Activated T-helper 2 cell treated with anti-CD3 and anti-CD28 coated beads, Interferon-gamma antibody, Interleukin-2, Interleukin-4, amounts not matched to agents 10 μg/mL and 5 μg/mL and 100 μg/mL, durations not matched to agents 14 hours and 24 hours and 36 hours (primary cell): ENCODE measurements at regions not wholly inside any gene's neighbourhood (a gene's known extent, or its start where the extent isn't known, plus 50 kb on each side); places are given as distances from the start of the nearest gene placed in this dataset.
"Not testable (repeated sequence)": the region's sequence is repeated elsewhere in the genome, so short reads cannot be mapped to it uniquely, and the experiment has no call there.

Experiments used
- DNase-seq: peaks from one replicate; pipeline ENCODE4 v3.0.0; 2021; ENCODE audit warnings: low spot score
- H3K27ac Mint-ChIP-seq: one replicate; pipeline ENCODE4 v1.8.0; 2021; ENCODE audit warnings: mixed read lengths
- H3K27me3 Mint-ChIP-seq: one replicate; pipeline ENCODE4 v1.8.0; 2021; ENCODE audit warnings: low read depth, mixed read lengths
- H3K36me3 Mint-ChIP-seq: one replicate; pipeline ENCODE4 v1.8.0; 2021; ENCODE audit warnings: low read depth, mixed read lengths
- H3K4me1 Mint-ChIP-seq: one replicate; pipeline ENCODE4 v1.8.0; 2021; ENCODE audit warnings: low read depth, mixed read lengths
- H3K4me3 Mint-ChIP-seq: one replicate; pipeline ENCODE4 v1.8.0; 2021; ENCODE audit warnings: low read depth, mild to moderate bottlenecking, moderate library complexity, mixed read lengths
- H3K9me3 Mint-ChIP-seq: one replicate; pipeline ENCODE4 v1.8.0; 2021; ENCODE audit warnings: mixed read lengths
- intact Hi-C: fragments of 100-400 bp; cut with micrococcal nuclease; formaldehyde crosslinking; loops from one replicate; pipeline ENCODE4 v1.15.1; 2023

DNA sequence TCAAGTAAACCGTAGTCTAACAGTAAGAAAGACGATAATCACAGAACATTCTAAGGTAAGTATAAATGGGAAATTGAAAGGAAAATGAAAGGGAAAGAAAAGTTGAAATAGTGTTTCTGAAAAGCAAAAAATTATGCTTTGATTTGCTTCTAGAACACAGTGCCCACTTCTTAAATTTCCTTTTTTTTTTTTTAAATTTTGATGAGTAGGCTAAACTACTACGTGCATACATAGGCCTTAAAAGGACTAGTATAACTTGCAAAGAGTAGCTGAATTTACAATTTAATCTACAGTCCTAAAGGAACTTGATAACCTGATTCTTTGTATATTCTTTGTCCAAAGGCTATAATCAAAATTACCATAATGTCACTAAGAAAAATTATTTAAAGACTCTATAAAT lies 325.3 kb downstream of the PAX3 start:
- no peak for DNase-seq
- Mint-ChIP-seq H3K9me3 (no peaks in the 10 kb centered on the region), H3K27ac (no peak overlapping the region), H3K27me3 (no peaks in the 10 kb centered on the region), H3K4me1 (no peaks in the 10 kb centered on the region), H3K36me3 (no peaks in the 10 kb centered on the region), H3K4me3 (no peak overlapping the region)
- intact Hi-C loops, result no loop called here

- Mint-ChIP-seq H3K4me3 (no peak overlapping the region), H3K9me3 (no peaks in the 10 kb centered on the region), H3K27ac (no peak overlapping the region), H3K27me3 (no peaks in the 10 kb centered on the region), H3K4me1 (no peaks in the 10 kb centered on the region), H3K36me3 (no peaks in the 10 kb centered on the region)
- intact Hi-C loops, result no loop called here
- no peak for DNase-seq
Measured at GRCh38 chr2:221972813-221973478, 325.9 kb downstream of the PAX3 start.

GRCh38 chr2:221970389-221970788 lies 328.4 kb downstream of the PAX3 start:
- Mint-ChIP-seq H3K36me3 (no peaks in the 10 kb centered on the region), H3K4me1 (no peaks in the 10 kb centered on the region), H3K9me3 (no peaks in the 10 kb centered on the region), H3K27ac (no peak overlapping the region), H3K4me3 (no peak overlapping the region), H3K27me3 (no peaks in the 10 kb centered on the region)
- DNase-seq, result no peak
- intact Hi-C loops, result no loop called here

DNA sequence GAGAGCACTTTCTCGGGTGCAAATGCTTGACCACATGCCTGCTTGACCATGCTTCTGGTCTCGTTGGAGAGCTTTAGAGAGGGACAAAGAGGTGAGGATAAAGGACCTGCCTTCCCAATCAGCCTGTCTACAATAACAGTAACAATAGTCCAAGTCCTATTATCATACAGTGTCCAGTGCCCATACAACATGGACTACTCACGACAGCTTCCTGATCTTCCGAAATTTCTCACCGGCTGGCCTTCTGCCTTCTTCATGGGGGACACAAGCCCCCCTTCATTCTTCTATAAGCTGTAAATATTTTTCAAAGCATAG lies 329.0 kb downstream of the PAX3 start:
- no peak overlapping the region for H3K27ac Mint-ChIP-seq
- intact Hi-C loops, result loop anchor here (10.0 kb wide), 1 partner anchor 1285 kb away; no protein-coding TSS in a partner anchor
- no peaks in the 10 kb centered on the region for H3K9me3 Mint-ChIP-seq

DNA sequence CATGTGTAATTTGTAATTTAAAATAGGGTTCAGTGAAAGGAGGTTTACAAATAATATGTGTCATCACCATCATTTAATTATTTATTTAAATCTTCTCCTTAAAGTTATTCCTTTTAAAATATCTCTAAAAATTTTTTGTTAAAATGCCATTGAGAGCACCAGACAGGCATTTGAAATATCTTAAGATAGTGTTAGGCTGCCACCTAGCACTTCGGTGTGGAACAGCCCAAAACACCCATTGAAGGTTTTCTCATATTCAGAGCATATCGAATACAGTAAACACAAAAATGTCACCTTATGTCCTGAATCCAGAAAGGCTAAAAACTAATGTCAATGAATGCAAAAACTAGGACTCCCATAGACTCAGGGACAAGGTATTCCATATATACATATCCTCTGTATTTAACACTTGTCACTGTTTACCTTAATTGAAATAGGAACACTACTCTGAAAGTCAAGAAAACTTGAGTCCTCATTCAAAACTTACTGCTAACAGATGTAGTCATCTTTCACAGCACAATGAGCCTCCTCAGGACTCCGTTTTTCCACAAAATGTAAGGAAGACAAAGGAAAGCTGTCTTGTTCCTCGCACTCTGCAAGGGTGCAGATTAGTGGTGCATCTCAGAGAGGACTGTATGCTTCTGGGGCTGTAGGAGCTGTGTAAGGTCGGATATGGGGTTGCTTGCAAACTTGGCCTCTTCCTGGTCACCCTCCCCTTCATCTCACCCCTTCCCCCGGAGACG lies 329.5 kb downstream of the PAX3 start:
- Mint-ChIP-seq H3K4me3 (no peak overlapping the region), H3K9me3 (no peaks in the 10 kb centered on the region), H3K4me1 (no peaks in the 10 kb centered on the region), H3K27ac (no peak overlapping the region), H3K36me3 (no peaks in the 10 kb centered on the region), H3K27me3 (no peaks in the 10 kb centered on the region)
- intact Hi-C loops, result loop anchor here (10.0 kb wide), 1 partner anchor 1284 kb away; no protein-coding TSS in a partner anchor
- no peak for DNase-seq

More for the DNA sequence above, 329.0 kb downstream of the PAX3 start:
- Mint-ChIP-seq H3K4me3 (no peak overlapping the region), H3K27me3 (no peaks in the 10 kb centered on the region), H3K36me3 (no peaks in the 10 kb centered on the region), H3K4me1 (no peaks in the 10 kb centered on the region)
- no peak for DNase-seq

- no peaks in the 10 kb centered on the region for H3K27me3 Mint-ChIP-seq
- no peaks in the 10 kb centered on the region for H3K4me1 Mint-ChIP-seq
Measured at GRCh38 chr2:221962186-221962585, 336.6 kb downstream of the PAX3 start.

DNA sequence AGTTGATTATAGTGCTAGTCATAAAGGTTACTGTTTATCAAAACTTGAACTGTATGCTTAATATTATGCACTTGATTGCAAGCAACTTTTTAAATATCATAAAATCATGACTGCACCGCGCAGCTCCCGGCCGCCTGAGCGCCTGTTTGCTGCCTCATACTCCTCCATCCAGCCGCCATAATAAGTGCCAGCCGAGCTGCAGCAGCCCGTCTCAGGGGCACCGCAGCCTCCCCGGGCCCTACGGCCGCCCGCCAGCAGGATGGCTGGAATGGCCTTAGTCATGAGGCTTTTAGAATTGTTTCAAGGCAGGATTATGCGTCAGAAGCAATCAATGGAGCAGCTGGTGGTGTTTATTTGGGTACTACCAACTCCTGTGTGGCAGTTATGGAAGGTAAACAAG lies 337.2 kb downstream of the PAX3 start:
- no peak for DNase-seq
- intact Hi-C loops, result loop anchor here (10.0 kb wide), 1 partner anchor 1277 kb away; no protein-coding TSS in a partner anchor
- Mint-ChIP-seq H3K4me3 (no peak overlapping the region), H3K27me3 (no peaks in the 10 kb centered on the region), H3K4me1 (no peaks in the 10 kb centered on the region), H3K9me3 (no peaks in the 10 kb centered on the region), H3K36me3 (no peaks in the 10 kb centered on the region), H3K27ac (no peak overlapping the region)

More at GRCh38 chr2:221962186-221962585, 336.6 kb downstream of the PAX3 start:
- Mint-ChIP-seq H3K36me3 (no peaks in the 10 kb centered on the region), H3K4me3 (no peak overlapping the region), H3K27ac (no peak overlapping the region), H3K9me3 (no peaks in the 10 kb centered on the region)
- DNase-seq, result no peak
- intact Hi-C loops, result loop anchor here (10.0 kb wide), 1 partner anchor 1277 kb away; no protein-coding TSS in a partner anchor

DNA sequence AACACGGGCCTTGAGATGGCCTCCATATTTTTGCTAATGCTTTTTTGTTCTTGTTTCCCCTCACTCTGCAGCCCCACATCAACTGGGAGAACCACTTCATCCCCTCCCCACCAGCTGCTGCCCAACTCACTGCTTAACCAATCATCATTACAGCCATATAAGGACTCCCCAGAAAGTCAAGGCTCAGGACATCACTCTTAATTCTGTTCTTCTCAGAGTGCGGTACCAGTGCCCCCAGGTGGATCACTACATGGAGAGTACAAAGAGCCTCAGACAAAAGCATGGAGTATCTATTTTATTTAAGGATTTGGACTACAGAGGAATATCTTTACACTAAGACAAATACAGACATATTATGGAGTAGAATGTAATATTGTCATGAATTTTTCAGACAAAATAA lies 340.6 kb downstream of the PAX3 start:
- no peaks in the 10 kb centered on the region for H3K9me3 Mint-ChIP-seq

DNA sequence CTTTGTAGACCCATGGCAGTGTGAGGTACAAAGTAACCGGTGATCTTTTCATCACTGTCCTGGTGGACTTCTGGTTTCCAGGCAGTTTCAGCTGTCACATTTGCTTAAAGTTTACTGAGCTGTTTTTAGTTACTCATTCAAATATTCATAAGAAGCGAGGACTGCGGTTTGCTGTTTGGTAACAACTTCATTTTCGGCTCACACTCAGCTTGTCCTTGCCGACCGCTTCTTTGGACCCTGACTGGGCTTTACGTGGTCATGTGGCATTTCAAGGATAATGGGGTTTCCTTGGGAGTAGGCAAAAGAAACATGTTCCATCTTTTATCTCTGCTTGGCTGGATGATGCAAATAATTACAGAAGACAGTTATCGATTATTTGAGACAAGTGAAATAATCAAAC lies 350.7 kb downstream of the PAX3 start:
- Mint-ChIP-seq H3K27ac (no peak overlapping the region), H3K4me3 (no peak overlapping the region), H3K4me1 (no peaks in the 10 kb centered on the region), H3K36me3 (no peaks in the 10 kb centered on the region), H3K27me3 (no peaks in the 10 kb centered on the region), H3K9me3 (no peaks in the 10 kb centered on the region)
- intact Hi-C loops, result no loop called here
- DNase-seq, result no peak

More for the DNA sequence above, 340.6 kb downstream of the PAX3 start:
- Mint-ChIP-seq H3K27ac (no peak overlapping the region), H3K36me3 (no peaks in the 10 kb centered on the region), H3K4me3 (no peak overlapping the region), H3K27me3 (no peaks in the 10 kb centered on the region), H3K4me1 (no peaks in the 10 kb centered on the region)
- intact Hi-C loops, result no loop called here
- DNase-seq, result no peak

- H3K9me3 Mint-ChIP-seq, H3K4me3 Mint-ChIP-seq, H3K4me1 Mint-ChIP-seq, H3K27me3 Mint-ChIP-seq, H3K27ac Mint-ChIP-seq, H3K36me3 Mint-ChIP-seq, DNase-seq, intact Hi-C loops: not testable (repeated sequence)
Measured at GRCh38 chr2:221944452-221944851, 354.3 kb downstream of the PAX3 start.

- intact Hi-C loops, result no loop called here
- no peak overlapping the region for H3K27ac Mint-ChIP-seq
- H3K36me3 Mint-ChIP-seq, result no peaks in the 10 kb centered on the region
Measured at GRCh38 chr2:221943076-221943810, 355.6 kb downstream of the PAX3 start.

GRCh38 chr2:221931251-221931991 lies 359.3 kb upstream of the EPHA4 start:
- intact Hi-C loops, result no loop called here
- Mint-ChIP-seq H3K36me3 (no peaks in the 10 kb centered on the region), H3K9me3 (no peaks in the 10 kb centered on the region), H3K4me3 (no peak overlapping the region), H3K27ac (no peak overlapping the region), H3K27me3 (no peaks in the 10 kb centered on the region), H3K4me1 (no peaks in the 10 kb centered on the region)
- no peak for DNase-seq

More at GRCh38 chr2:221943076-221943810, 355.6 kb downstream of the PAX3 start:
- Mint-ChIP-seq H3K4me3 (no peak overlapping the region), H3K9me3 (no peaks in the 10 kb centered on the region), H3K27me3 (no peaks in the 10 kb centered on the region), H3K4me1 (no peaks in the 10 kb centered on the region)
- no peak for DNase-seq
